Karpas-422 (cell line): ENCODE measurements at regions not wholly inside any gene's neighbourhood (a gene's known extent, or its start where the extent isn't known, plus 50 kb on each side); places are given as distances from the start of the nearest gene placed in this dataset.
"Not testable (repeated sequence)": the region's sequence is repeated elsewhere in the genome, so short reads cannot be mapped to it uniquely, and the experiment has no call there.

Source experiments
- DNase-seq: peaks from one replicate; pipeline ENCODE4 v3.0.0-alpha.2; 2015
- H2AFZ ChIP-seq: fragments of 200-600 bp; sonication (generic); 2 replicates; pipeline ENCODE4 v1.6.1; 2014; ENCODE audit warnings: antibody characterized with exemption, low read length, mixed read lengths
- H3K27ac ChIP-seq: fragments of 200-600 bp; sonication (generic); 2 replicates; pipeline ENCODE4 v1.5.1; 2014; ENCODE audit warnings: mild to moderate bottlenecking, low read length, moderate library complexity
- H3K27me3 ChIP-seq: fragments of 200-600 bp; sonication (generic); 2 replicates; pipeline ENCODE4 v1.6.1; 2014; ENCODE audit warnings: low read length, mixed read lengths
- H3K36me3 ChIP-seq: fragments of 200-600 bp; sonication (generic); 2 replicates; pipeline ENCODE4 v1.6.1; 2014; ENCODE audit warnings: low read length, mixed read lengths; ENCODE audit not compliant: insufficient read depth
- H3K4me1 ChIP-seq: fragments of 200-600 bp; sonication (generic); 2 replicates; pipeline ENCODE4 v1.6.1; 2014; ENCODE audit warnings: mild to moderate bottlenecking, low read length, mixed read lengths
- H3K4me2 ChIP-seq: fragments of 200-600 bp; sonication (generic); 2 replicates; pipeline ENCODE4 v1.6.1; 2014; ENCODE audit warnings: low read length, low read depth, mild to moderate bottlenecking; ENCODE audit not compliant: poor library complexity, severe bottlenecking
- H3K4me3 ChIP-seq: fragments of 200-600 bp; sonication (generic); 2 replicates; pipeline ENCODE4 v1.5.1; 2014; ENCODE audit warnings: mild to moderate bottlenecking, antibody characterized with exemption, low read length, mixed read lengths
- H3K79me2 ChIP-seq: fragments of 200-600 bp; sonication (generic); 2 replicates; pipeline ENCODE4 v1.6.1; 2014; ENCODE audit warnings: mild to moderate bottlenecking, low read length, mixed read lengths
- H3K9ac ChIP-seq: fragments of 200-600 bp; sonication (generic); 2 replicates; pipeline ENCODE4 v1.6.0; 2014; ENCODE audit warnings: low read length
- H3K9me2 ChIP-seq: fragments of 200-600 bp; sonication (generic), shearing (Covaris generic); replicated peaks from 2 replicates; pipeline ENCODE4 v1.6.0; 2014; ENCODE audit warnings: mild to moderate bottlenecking, low read length, moderate library complexity; ENCODE audit not compliant: insufficient read depth
- H3K9me3 ChIP-seq: fragments of 300-700, 200-600 bp; sonication (generic); 2 replicates; pipeline ENCODE4 v1.6.1; 2014; ENCODE audit warnings: low read length, mixed read lengths
- H4K20me1 ChIP-seq: fragments of 200-600 bp; sonication (generic); 2 replicates; pipeline ENCODE4 v1.6.1; 2014; ENCODE audit warnings: mild to moderate bottlenecking, antibody characterized with exemption, low read length, low read depth; ENCODE audit not compliant: insufficient read depth

DNA sequence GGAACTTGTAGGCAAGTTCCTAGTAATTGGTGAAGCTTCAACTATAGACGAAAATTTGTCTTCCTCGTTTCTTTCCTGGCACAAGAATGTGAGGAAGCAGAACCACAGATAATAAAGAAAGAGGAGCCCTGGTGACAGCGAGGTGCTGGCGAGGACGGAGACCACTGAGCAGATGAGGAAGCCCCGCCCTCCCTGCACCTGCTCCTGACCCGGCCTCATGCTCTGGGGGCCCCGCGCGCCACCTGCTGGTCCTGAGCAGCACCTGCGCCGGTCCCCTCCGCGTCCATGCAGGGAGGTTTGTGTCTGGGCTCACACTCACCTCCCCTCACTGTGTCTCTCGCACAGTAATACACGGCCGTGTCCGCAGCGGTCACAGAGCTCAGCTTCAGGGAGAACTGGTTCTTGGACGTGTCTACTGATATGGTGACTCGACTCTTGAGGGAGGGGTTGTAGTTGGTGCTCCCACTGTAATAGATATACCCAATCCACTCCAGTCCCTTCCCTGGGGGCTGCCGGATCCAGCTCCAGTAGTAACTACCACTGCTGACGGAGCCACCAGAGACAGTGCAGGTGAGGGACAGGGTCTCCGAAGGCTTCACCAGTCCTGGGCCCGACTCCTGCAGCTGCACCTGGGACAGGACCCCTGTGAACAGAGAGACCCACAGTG, 1112.5 kb downstream of the TMEM121 start:
- H3K9ac ChIP-seq, H3K27ac ChIP-seq, H3K9me2 ChIP-seq, DNase-seq, H3K4me3 ChIP-seq, H3K9me3 ChIP-seq, H3K36me3 ChIP-seq, H2AFZ ChIP-seq, H3K79me2 ChIP-seq, H3K4me1 ChIP-seq, H4K20me1 ChIP-seq, H3K27me3 ChIP-seq, H3K4me2 ChIP-seq: not testable (repeated sequence)

DNA sequence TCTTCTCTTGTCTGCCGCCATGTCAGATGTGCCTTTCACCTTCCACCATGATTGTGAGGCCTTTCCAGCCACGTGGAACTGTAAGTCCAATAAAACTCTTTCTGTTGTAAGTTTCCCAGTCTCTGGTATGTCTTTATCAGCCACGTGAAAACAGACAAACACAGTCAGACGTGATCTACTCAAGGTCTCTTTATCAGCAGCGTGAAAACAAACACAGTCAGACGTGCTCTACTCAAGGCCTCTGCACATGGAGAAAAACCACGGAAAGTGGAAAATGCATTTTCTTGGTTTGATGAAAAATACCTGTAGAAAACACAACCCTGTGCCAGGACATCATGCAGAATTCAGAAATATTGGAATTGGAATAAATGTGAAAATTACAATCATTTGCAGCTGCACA, 1115.7 kb downstream of the TMEM121 start:
- no peaks in the 10 kb centered on the region for H3K79me2 ChIP-seq
- no peaks in the 10 kb centered on the region for H3K9me3 ChIP-seq
- H2AFZ ChIP-seq = no peak overlapping the region
- no peak for DNase-seq
- H3K4me2 ChIP-seq = no peak overlapping the region
- H3K9ac ChIP-seq = no peak overlapping the region
- H4K20me1 ChIP-seq = no peaks in the 10 kb centered on the region
- no peaks in the 10 kb centered on the region for H3K36me3 ChIP-seq
- no peak overlapping the region for H3K4me3 ChIP-seq
- H3K9me2 ChIP-seq = no peaks in the 10 kb centered on the region
- no peak overlapping the region for H3K27ac ChIP-seq
- H3K4me1 ChIP-seq = no peaks in the 10 kb centered on the region
- H3K27me3 ChIP-seq = no peaks in the 10 kb centered on the region

DNA sequence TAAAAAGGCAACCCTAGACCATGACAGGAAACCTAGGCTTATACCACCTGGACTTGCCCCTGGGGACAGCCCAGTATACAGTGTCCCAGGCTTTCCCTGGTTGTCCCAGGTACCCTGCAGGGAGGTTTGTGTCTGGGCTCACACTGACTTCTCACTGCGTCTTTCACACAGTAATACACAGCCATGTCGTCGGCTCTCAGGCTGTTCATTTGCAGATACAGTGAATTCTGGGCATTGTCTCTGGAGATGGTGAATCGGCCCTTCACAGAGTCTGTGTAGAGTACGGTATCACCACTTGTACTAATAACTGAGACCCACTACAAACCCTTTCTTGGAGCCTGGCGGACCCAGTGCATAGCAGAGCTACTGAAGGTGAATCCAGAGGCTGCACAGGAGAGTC, 1116.6 kb downstream of the TMEM121 start:
- not testable (repeated sequence) for H2AFZ ChIP-seq, H3K4me3 ChIP-seq, H4K20me1 ChIP-seq, H3K79me2 ChIP-seq, H3K9me2 ChIP-seq, H3K4me2 ChIP-seq, H3K27ac ChIP-seq, H3K9me3 ChIP-seq, H3K27me3 ChIP-seq, H3K4me1 ChIP-seq, H3K36me3 ChIP-seq, DNase-seq, H3K9ac ChIP-seq

DNA sequence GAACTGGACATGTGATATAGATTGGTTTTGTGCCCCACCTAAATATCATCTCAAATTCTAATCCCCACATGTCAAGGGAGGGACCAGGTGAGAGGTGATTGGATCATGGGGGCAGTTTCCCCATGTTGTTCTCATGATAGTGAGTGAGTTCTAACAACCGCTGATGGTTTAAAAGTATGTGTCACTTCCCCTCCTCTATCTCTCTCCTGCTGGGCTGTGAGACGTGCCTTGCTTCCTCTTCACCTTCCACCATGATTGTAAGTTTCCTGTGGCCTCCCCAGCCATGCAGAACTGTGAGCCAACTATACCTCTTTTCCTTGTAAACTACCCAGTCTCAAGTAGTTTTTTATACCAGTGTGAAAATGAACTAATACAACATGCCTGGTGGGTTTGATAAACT, 1122.5 kb downstream of the TMEM121 start:
- not testable (repeated sequence) for H3K79me2 ChIP-seq, H3K36me3 ChIP-seq, H3K27ac ChIP-seq, DNase-seq, H3K4me3 ChIP-seq, H2AFZ ChIP-seq, H3K9me3 ChIP-seq, H4K20me1 ChIP-seq, H3K27me3 ChIP-seq, H3K4me1 ChIP-seq, H3K4me2 ChIP-seq, H3K9ac ChIP-seq, H3K9me2 ChIP-seq

DNA sequence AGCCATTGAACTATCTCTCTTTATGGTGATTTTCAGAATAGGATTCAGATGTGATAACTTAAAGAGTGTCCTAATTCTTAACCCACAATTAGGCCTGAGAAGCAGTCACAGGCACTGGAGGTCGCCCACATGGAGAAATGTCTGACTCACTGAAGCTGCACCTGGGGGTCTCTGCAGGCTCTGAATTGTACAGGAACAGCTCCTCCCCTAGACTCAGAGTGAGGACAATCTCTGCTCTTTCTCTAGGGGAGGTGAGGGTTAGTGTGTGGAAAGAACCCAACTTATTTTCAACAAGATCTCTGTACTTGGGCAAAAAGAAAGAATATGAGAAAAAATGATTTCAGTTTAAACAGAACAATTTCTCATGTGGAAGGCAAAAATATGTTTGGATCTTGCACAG, 1124.6 kb downstream of the TMEM121 start:
- no peaks in the 10 kb centered on the region for H3K9me2 ChIP-seq
- no peak overlapping the region for H3K4me3 ChIP-seq
- H3K9me3 ChIP-seq = no peaks in the 10 kb centered on the region
- H3K79me2 ChIP-seq = no peaks in the 10 kb centered on the region
- H3K4me1 ChIP-seq = no peaks in the 10 kb centered on the region
- DNase-seq = no peak
- no peak overlapping the region for H3K4me2 ChIP-seq
- no peaks in the 10 kb centered on the region for H3K36me3 ChIP-seq
- no peak overlapping the region for H3K9ac ChIP-seq
- H3K27ac ChIP-seq = no peak overlapping the region
- no peak overlapping the region for H2AFZ ChIP-seq
- no peaks in the 10 kb centered on the region for H3K27me3 ChIP-seq
- no peaks in the 10 kb centered on the region for H4K20me1 ChIP-seq

DNA sequence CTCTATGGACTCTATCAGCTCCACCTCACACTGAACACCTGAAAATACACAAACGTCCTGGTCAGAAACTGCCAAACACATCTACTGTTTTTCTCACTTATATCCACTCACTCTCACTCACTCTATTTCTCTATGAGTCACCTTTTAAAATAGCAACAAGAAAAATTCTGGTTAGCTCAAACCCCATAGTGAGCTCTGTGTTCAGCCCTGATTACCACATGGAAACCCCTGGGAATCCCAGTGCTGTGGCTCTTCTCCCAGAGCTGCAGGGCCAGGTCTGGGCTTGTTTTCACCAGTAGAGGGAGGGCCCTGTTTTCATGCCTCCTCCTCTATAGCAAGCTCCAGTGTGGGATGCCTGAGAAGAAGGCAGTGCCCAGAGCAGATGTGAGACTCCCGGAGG, 1126.1 kb downstream of the TMEM121 start:
- H3K79me2 ChIP-seq = no peaks in the 10 kb centered on the region
- DNase-seq = no peak
- no peaks in the 10 kb centered on the region for H3K9me2 ChIP-seq
- H3K9me3 ChIP-seq = no peaks in the 10 kb centered on the region
- no peaks in the 10 kb centered on the region for H3K27me3 ChIP-seq
- H3K36me3 ChIP-seq = no peaks in the 10 kb centered on the region
- no peak overlapping the region for H3K4me2 ChIP-seq
- H3K27ac ChIP-seq = no peak overlapping the region
- no peaks in the 10 kb centered on the region for H3K4me1 ChIP-seq
- no peak overlapping the region for H3K4me3 ChIP-seq
- H4K20me1 ChIP-seq = no peaks in the 10 kb centered on the region
- no peak overlapping the region for H3K9ac ChIP-seq
- H2AFZ ChIP-seq = no peak overlapping the region

DNA sequence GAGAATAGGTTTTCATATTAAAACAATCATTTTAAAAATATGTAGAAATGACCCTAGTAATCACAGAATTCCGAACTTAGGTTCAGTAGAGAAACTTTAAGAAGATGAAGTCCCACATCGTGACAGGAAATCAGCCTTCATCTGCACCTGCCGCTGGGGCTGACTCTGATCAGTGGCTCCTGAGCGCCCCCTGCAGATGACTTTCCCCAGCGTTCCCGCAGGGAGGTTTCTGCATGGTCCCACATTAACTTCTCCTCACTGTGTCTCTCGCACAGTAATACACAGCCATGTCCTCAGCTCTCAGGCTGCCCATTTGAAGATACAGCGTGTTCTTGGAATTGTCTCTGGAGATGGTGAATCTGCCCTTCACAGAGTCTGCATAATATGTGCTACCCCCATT, 1131.1 kb downstream of the TMEM121 start:
- DNase-seq = peak; percentile 44

DNA sequence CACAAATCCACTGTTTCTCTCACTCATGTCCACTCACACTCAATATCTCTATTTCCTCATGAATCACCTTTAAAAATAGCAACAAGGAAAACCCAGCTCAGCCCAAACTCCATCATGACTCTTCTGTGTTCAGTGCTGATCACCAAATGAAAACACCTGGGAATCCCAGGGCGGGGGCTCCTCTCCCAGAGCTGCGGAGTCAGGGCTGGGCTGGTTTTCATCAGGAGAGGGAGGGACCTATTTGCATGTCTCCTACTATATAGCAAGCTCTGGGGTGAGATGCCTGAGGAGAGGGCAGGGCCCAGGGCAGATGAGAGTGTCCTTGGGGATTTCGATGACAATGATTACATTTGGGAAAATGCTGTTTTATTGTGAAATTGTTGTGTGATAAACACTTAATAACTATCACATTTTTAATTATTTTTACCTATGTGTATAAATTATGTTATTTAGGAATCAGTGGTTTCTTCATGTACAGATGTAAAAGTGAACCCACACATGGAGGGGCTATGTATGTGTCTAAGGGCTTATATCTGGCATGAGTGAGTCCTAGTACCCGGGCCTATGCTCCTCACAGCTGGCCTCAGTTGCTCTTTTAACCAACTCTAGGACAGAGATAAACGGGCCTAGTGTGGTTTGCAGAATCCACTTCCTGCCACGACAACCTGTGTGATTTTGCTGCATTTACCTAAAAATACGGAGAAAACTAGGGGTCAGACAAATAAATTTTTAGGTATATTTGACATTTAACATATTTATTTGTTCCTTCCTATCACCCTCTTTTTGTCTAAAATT, 1131.9 kb downstream of the TMEM121 start:
- H3K79me2 ChIP-seq, H3K9ac ChIP-seq, H3K4me1 ChIP-seq, H3K4me3 ChIP-seq, H3K27me3 ChIP-seq, H3K27ac ChIP-seq, H2AFZ ChIP-seq, DNase-seq, H4K20me1 ChIP-seq, H3K9me3 ChIP-seq, H3K36me3 ChIP-seq, H3K4me2 ChIP-seq, H3K9me2 ChIP-seq: not testable (repeated sequence)

More for the DNA sequence above, 1131.1 kb downstream of the TMEM121 start:
- Histone ChIP-seq H3K9ac (no peak overlapping the region), H3K79me2 (no peaks in the 10 kb centered on the region), H3K4me1 (no peaks in the 10 kb centered on the region), H3K9me3 (no peaks in the 10 kb centered on the region; the same call in 1 of the 2 replicates), H3K9me2 (no peaks in the 10 kb centered on the region), H3K27me3 (no peaks in the 10 kb centered on the region), H3K36me3 (no peaks in the 10 kb centered on the region), H2AFZ (no peak overlapping the region), H3K4me2 (no peak overlapping the region), H4K20me1 (no peaks in the 10 kb centered on the region), H3K27ac (no peak overlapping the region), H3K4me3 (no peak overlapping the region)
